ENCODE measurements at regions not wholly inside any gene's neighbourhood (a gene's known extent, or its start where the extent isn't known, plus 50 kb on each side); places are given as distances from the start of the nearest gene placed in this dataset.

DNA sequence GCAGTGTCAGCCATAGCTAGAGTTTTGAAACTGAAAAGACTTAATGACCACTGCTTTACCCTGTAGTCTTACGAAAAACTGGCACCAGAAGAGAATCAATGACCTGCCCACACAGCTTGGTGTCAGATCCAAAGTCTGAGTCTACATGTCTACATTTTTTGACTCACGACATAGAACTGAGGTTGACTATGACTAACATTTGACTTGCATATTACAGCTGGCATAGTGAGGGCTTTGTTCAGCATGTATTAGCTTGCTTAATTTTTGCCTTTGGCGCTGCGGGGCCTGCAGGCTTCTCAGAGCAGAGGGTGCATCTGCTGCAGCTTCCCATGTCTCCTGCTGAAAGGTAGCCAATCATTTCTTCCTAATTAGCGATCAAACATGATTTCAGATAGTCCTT lies 167.0 kb downstream of the EBLN2 start:
- TF ChIP-seq EZH2 (IDR thresholded peaks at IDR 0.05) (no peak), EZH2phosphoT487 (IDR thresholded peaks at IDR 0.05) (no peak)
- TF ChIP-seq, protein P1, sequence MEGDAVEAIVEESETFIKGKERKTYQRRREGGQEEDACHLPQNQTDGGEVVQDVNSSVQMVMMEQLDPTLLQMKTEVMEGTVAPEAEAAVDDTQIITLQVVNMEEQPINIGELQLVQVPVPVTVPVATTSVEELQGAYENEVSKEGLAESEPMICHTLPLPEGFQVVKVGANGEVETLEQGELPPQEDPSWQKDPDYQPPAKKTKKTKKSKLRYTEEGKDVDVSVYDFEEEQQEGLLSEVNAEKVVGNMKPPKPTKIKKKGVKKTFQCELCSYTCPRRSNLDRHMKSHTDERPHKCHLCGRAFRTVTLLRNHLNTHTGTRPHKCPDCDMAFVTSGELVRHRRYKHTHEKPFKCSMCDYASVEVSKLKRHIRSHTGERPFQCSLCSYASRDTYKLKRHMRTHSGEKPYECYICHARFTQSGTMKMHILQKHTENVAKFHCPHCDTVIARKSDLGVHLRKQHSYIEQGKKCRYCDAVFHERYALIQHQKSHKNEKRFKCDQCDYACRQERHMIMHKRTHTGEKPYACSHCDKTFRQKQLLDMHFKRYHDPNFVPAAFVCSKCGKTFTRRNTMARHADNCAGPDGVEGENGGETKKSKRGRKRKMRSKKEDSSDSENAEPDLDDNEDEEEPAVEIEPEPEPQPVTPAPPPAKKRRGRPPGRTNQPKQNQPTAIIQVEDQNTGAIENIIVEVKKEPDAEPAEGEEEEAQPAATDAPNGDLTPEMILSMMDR (IDR thresholded peaks at IDR 0.05): no peak

All from neural progenitor cell (in vitro differentiated cells).